DMS53 treated with DMSO at 0.1 percent for 48 hours (cell line): ENCODE measurements at regions not wholly inside any gene's neighbourhood (a gene's known extent, or its start where the extent isn't known, plus 50 kb on each side); places are given as distances from the start of the nearest gene placed in this dataset.
"Not testable (repeated sequence)": the region's sequence is repeated elsewhere in the genome, so short reads cannot be mapped to it uniquely, and the experiment has no call there.

ENCODE experiments used
- DNase-seq: peaks from one replicate; lab custom pipeline; 2025; ENCODE audit not compliant: unreplicated experiment; lab: John Stamatoyannopoulos, UW

DNA sequence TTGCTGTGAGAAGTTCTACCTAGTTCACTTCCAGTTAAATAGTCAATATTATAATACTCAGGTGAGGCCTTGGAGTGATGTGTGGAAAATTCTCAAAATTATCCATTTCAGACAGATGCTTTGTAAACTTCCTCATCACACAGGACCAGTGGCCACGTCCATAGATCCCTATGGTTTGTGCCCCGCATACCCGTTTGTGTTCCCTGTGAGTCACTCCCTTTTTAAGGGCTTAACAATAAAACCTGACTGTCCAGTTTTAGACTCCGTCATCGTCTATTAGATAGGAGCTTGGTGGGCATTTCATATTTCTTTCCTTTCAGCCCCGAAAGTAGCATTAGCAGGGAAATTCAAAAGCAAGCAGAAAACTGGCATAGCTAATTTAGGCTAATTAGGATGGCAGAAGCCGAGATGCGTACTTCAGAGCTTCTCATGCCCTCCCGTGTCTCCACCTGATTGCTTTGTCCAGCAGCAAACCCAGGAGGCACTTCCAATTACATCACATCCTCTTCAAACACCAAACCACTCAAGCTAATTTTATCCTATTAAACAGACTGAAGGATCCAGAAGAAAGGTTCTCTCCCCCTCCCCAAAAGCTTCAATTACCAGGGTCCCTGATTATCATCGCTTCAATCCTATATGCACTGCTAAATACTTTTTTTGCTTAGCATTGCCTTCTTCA is 186.6 kb upstream of the OTX2 start:
- peak; percentile 91 for DNase-seq

DNA sequence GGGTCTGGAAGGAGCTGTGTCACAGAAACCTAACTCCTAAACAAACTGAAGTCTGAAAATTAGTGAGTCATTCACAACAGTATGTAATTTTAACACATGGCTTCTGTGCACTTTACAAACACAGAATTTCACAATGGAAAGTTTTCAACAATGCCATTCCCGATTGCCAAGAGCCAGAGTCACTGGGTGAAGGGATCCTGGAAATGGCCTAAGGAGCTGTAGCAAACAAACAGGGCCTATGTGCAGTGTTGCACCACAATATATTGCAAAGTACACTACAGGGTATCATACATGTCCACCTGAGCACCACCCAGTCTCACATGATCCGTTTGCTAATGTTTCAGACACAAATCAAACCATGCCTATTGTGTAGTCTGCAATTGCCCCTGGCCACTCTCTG is 184.7 kb upstream of the OTX2 start:
- no peak for DNase-seq

DNA sequence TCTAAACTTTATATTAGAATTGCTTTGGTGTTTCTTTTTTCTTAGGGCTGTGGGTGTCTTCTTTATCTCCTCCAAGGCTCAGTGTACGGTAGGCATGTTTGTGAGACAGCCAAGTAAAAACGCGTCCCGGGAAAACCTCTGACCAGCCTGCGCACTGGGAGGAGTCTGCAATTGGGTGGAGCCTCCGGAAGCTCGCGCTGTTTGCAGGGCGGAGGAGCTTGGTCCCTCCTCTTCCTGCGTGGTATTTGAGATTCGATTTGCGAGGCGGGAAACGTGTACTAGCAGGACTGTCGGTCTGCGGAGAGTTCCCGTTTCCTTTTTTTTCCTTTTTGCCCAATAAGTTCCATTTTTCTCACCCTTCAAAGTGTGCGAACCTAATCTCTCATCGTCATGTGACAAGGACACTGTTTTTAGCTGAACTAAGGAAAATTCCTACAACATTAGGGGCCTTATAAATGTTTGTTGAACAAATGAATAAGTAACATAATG is 182.1 kb upstream of the OTX2 start:
- no peak for DNase-seq

DNA sequence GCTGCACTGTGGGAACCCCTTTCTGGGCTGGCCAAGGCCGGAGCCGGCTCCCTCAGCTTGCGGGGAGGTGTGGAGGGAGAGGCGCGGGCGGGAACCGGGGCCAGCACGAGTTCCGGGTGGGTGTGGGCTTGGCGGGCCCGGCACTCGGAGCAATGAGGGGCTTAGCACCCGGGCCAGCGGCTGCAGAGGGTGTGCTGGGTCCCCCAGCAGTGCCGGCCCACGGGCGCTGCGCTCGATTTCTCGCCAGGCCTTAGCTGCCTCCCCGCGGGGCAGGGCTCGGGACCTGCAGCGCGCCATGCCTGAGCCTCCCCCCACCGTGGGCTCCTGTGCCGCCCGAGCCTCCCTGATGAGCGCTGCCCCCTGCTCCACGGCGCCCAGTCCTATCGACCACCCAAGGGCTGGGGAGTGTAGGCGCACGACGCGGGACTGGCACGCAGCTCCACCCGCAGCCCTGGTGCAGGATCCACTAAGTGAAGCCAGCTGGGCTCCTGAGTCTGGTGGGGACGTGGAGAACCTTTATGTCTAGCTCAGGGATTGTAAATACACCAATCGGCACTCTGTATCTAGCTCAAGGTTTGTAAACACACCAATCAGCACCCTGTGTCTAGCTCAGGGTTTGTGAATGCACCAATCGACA is 180.8 kb upstream of the OTX2 start:
- DNase-seq: not testable (repeated sequence)

DNA sequence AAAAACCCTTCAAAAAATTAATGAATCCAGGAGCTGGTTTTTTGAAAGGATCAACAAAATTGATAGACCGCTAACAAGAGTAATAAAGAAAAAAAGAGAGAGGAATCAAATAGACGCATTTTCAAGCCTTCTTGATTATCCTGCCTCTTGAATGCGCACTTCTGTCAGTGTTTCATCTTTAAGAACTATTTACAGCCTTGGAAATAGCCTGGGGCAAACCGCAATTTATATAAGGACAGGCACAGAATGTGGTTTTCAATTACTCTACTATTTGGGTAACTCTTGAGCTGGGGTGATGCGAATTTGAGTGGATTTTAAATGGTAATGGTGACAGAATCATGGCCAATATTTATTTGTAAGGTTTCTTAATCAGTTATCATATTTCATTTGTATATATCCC is 179.1 kb upstream of the OTX2 start:
- DNase-seq: no peak

DNA sequence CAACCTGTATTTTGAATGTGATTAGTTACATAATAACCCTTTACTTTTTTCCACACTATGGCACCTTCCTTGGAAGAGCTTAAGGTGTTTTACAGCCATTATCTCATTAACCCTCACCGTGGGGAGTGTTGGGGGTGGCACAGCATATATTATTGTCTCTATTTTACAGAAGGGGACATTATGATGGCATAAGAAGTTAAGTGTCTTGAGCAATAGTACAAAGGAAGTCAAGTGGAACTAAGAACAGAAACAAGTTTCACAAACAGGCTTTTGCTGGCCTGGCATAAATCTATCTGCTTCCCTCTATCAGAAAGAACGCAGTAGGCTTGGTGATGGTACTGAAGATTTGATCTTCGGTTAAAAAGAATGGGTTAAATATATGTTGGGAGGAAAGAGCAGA is 169.7 kb upstream of the OTX2 start:
- DNase-seq: no peak

DNA sequence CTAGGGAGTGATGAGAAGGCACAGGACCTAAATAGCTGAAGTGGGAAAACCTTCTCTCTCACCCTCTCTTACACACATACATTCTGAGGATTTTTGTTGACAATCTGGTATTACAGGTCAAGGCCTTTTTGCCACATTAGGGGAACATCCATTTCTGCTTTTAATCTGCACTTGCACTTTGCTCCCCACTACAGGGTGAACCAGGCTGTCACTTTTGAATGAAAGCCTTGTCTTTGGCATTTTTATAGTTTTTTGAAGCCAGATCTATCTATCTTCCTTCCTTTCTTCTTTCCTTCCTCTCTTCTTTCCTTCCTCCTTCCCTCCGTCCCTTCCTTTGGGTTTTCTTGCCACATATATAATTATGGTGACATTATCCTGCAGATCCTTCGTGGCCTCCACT is 165.9 kb upstream of the OTX2 start:
- no peak for DNase-seq

DNA sequence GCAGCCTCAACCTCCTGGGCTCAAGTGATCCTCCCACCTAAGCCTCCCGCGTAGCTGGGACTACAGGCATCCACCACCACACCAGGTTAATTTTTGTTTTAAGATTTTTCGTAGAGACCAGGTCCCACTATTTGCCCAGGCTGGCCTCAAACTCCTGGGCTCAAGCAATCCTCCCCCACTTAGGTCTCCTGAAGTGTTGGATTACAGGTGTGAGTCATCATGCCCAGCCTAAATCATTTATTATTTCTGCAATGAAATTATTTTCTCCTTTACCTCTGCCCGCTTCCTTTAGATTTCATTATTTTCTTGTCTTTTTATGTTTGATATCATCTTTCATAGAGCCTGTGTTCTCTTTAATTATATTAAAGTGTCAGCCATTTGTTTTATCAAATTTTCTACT is 165.2 kb upstream of the OTX2 start:
- peak; percentile 2 for DNase-seq

DNA sequence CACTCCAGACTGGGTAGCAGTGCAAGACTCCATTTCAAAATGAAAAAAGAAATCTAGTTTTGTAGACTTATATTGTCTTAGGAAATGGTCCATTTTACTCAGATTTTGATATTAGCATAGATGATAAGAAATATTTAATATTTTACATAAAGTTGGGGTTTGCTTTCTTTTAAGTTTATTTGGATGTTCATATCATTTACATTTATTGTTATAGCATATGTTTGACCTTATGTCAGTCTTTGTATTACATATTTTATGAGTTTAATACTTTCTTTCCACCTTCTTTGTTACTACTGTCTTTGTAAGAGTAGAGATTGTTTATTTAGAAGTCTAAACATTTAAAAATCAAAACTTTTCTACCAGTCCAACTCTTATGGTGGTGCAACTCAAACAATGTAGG is 162.7 kb upstream of the OTX2 start:
- no peak for DNase-seq

DNA sequence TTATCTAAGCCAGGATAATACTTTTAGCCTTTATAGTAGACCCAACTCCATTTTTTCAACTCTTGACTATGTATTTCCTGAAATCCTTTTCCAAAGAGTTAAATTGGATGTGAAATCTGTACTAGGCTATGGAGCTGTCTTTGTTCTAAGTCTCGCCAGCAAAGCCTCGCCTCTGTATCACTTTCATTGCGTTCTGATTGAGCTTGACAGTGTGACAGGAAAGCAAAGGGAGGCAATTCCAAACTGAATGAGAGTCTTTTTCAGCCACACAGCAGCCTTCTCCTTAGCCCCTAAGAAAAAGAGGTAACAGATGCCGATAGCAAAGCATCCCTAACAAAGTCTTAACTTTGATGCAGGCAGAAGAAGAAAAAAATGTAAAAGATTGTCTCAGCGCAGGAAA is 154.6 kb upstream of the OTX2 start:
- DNase-seq: no peak

DNA sequence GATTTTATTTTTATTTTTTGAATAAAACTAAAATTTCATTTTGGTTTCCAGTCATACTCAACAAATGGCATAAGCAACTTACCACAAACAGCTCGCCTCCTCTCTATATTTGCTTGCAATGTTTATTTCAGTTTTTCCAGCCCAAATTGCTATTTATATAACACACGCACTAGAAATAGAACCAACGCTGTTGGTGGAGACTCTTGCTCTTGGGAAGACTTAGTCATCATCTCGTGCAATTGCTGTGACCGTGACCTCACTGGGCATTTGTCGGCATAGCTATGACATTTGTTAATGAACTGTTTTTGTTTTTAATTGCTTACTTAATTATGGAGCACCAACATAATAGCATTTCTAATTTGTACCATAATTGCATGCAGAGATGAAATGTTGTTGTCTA is 153.1 kb upstream of the OTX2 start:
- no peak for DNase-seq

DNA sequence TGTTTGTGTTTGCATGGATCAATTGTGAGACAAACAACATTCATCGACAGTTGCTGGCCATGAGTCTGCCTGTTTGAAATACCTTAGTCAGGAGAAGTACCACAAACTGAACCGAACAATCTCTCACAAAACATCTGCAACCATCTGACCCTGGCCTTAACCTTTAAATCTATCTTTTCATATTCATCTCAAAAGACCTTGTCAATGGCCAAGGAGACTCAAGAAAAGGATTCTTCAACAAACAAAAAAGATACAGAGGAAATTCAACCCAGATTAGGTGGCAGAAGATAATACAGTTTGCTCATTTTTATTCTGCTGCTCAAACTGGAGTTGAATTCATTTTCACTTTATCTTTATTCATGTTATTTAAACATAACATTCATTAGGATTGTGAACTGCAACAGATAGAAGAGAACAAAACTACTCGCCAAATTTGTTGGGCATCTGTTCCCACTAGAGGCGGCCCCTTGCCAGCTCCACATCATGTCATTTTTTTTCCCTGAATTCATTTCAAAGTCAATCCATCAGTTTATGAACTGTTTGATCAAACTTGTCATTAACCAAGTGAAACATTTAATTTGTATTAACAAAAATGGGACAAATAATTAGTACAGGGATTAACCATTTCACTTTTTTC is 152.3 kb upstream of the OTX2 start:
- no peak for DNase-seq

DNA sequence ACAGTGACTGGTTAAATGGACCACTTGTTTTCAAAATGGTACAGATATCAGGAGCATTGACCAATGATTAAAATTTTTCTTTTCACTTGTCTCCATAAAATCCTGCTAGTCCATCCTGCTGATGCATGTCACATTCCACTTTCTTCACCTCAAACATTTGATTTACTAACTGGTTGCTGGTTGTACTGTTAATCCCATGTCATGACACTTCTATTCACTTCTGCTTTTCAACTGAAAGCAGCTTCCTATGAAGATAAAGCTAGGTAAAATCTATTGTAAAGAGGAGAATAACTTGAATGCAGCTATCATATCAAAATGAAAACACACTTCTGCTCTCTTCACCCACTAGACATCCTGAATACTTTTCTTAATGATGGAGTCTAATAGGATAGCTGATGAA is 149.6 kb upstream of the OTX2 start:
- DNase-seq: no peak

DNA sequence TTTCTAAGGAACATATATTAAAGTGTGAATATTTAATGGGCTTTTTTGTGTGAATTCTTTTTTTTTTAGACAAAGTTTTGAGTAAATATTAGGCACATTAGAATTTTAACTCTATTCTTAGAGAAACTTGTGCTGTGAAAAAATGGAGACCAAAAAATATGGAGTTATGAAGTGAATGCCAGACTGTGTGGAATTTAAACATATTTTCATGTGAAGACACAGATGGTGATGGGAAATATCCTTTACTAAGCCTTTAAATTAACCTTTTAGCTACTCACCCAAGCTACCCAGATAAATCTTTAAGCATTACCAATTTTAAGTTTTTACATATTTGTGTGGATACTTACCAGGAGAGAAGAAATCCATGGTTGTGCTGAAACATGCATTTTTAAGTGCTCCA is 148.8 kb upstream of the OTX2 start:
- no peak for DNase-seq

DNA sequence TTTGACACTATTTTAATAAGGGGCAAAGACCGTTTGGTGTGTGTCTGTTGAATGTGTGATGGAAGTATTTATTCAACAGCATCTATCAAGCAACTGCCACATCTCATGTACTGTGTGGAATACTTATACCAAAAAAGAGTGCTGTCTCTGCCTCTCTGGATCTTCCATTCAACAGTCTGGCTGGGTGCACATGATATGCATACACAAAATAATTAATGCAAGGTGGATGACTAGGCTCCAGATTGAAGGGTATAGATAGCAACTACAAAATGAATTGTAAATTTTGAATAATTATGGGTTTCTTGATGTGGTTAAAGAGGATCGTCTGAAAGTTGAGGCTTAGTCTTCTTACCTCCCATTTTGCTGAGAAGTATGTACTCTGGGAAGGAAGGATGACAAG is 145.9 kb upstream of the OTX2 start:
- DNase-seq: no peak

DNA sequence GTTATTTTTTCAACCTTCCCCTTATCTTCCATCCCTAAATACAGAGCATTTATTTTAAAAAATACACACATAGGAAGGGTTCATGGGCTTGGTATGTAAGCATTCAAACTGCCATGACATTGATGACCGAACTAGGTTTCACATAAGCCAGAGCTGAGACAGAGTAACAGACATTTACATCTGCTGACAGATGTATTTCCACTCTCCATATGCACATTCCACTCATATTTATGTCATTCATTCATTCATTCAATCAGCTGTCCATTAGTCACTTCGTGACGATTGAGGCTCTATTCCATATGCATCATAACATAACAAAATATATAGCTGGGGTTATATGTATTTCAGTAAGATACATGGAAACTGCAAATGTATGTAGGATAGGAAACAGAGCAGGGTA is 145.5 kb upstream of the OTX2 start:
- DNase-seq: no peak

DNA sequence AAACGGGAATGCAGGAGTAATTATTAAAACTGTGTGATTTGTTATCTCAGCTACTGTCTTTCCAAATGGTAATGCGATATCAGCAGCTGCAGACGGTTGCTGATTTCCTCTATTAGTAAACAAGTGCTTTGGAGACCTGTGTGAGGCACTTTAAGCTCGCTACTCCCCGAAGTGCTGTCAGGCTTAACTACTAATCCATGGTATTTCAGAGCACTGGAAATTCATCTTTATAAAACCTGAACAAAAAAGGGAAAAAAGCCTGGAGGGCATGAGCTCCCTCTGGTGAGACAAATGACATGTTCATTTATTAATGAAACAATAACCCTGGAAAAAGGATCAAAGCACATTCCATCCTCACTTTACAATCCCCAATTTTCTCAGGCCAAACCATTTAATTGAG is 143.6 kb upstream of the OTX2 start:
- DNase-seq: no peak

DNA sequence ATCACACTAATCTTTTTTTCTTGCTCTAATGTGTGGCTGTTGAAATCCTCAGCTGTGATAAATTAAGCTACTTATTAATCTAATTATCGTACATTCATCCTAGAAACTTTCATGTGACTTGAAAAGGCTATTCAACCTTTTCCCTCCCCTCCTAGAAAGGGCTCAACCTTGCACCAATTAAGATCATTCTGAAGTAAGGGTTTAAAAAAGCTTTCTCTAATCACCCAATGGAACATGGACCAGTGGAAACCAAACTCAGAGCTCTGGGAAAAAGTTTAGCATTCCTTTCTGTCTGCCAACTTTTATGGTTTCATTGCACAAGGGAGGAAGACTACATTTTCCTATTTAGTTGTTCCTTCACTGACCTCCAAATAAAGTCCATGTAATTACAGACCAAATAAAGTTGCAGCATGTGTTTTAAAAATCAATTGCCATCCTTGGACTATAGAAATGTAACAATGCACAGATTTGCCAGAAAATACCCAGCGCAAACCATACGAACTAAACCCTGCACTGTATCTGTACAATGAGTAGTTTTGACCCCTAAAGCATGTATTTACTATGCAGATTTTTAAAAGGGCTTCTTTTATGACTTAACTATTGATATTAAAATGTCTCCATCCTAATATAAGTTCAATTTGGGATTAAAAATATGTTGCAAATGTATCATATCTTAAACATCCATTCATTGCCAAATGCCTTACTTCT is 142.6 kb upstream of the OTX2 start:
- DNase-seq: no peak

DNA sequence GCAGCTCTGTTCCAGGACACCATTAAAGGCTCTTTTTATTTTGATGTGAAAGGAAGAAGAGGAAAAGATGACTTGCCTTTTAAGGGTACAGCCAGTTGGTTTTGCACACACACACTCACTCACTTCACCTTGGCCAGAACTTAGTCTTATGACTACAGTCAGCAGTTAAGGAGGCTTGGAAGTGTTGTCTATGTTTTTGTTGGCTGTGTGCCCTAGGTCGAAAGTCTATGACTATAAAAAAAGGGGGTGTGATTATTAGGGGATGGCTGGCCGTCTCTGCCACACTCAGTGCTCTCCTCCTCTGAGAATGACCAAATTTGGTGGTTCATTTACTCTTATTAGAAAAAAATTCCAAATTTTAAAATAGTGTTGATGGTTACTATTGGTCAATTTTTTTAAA is 139.5 kb upstream of the OTX2 start:
- DNase-seq: no peak

DNA sequence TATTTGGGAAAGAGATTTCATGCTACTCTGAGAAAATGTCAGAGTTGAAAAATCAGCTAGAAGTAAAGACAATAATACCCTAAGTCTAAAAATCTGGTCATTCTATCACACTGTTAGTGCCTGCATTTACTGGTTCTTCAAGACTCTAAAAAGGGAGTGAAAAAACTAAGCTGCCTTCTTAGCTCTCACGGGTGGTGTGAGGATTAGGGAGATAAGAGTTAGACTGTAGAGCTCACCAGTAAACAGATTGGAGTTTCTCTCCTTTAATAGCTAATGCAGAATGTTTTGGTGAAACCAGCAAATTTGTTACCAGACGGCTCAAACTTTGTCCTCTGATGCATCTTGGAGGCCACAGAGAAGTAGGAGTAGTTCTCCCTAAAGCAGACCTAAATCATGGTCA is 135.0 kb upstream of the OTX2 start:
- no peak for DNase-seq

DNA sequence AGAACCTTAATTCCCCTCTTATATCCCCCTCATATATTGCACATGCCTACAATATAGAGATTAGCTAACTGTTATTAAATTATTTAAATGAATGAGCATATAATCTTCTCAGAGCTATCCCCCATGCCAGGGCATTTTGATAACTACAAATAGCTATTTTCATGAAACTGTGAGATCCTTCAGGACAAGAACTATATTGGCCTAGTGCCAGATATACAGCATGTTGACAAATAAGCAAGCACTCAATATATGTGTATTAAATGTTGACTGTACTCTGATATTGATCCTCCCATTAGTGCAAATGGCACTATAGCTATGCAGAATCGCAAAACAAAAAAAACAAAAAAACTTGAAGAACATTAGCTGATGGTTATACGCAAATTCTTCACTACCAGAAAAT is 134.1 kb upstream of the OTX2 start:
- no peak for DNase-seq

DNA sequence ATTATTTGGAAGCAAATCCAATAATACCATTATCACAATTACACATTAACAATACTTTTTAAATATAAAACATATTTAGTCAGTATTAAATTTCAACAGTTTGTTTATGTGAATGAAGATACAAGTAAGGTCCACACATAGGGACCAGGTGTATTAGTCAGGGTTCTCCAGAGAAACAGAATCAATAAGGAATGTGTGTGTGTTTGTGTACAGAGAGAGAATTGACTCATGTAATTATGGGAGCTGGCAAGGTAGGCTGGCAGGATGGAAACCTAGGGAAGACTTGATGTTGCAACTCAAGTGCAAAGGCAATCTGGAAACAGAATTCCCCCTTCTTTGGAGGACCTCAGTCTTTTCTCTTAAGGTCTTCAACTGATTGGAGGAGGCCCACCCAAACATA is 123.2 kb upstream of the OTX2 start:
- DNase-seq: peak; percentile 57
